H1 (cell line): ENCODE measurements at regions not wholly inside any gene's neighbourhood (a gene's known extent, or its start where the extent isn't known, plus 50 kb on each side); places are given as distances from the start of the nearest gene placed in this dataset.

Experiments
- CTCF ChIA-PET: fragments of 300-600 bp; sonication (Branson Sonifier 250); formaldehyde crosslinking; loops from one replicate; lab custom pipeline; 2021; ENCODE audit not compliant: partially characterized antibody; lab: Charles Lee
- POLR2A ChIA-PET: fragments of 300-600 bp; sonication (Branson Sonifier 250); formaldehyde crosslinking; loops from one replicate; lab custom pipeline; 2021; ENCODE audit warnings: inconsistent platforms; ENCODE audit not compliant: partially characterized antibody; lab: Charles Lee
- DNase-seq, 2 experiments: peaks; one replicate each; pipeline versions ENCODE4 v3.0.0 to v3.0.0-alpha.2; 2010 to 2022; ENCODE audit warnings: low spot score in 2 of 2, low read depth in 1 of 2, mixed read lengths in 1 of 2
- FAIRE-seq: peaks from 2 replicates; lab custom pipeline; 2011; peaks lifted over from hg19 to GRCh38; lab: Jason Lieb, UNC
- H2AFZ ChIP-seq: 2 replicates; pipeline ENCODE4 v1.8.1; 2012; ENCODE audit warnings: low read length, inconsistent platforms
- H2AK5ac ChIP-seq: 2 replicates; pipeline ENCODE4 v1.6.1; 2013; ENCODE audit warnings: low read depth, low read length
- H2BK120ac ChIP-seq: replicated peaks from 2 replicates; pipeline ENCODE3; 2013; ENCODE audit warnings: low read depth, low read length, inconsistent platforms
- H2BK12ac ChIP-seq: 2 replicates; pipeline ENCODE4 v1.6.1; 2013; ENCODE audit warnings: low read depth, low read length
- H2BK15ac ChIP-seq: 2 replicates; pipeline ENCODE4 v1.6.1; 2013; ENCODE audit warnings: low read length
- H2BK20ac ChIP-seq: 2 replicates; pipeline ENCODE4 v1.6.1; 2013; ENCODE audit warnings: low read length
- H2BK5ac ChIP-seq: 2 replicates; pipeline ENCODE4 v1.6.1; 2013; ENCODE audit warnings: low read depth, low read length
- H3K14ac ChIP-seq: 2 replicates; pipeline ENCODE4 v1.6.1; 2013; ENCODE audit warnings: inconsistent platforms; ENCODE audit not compliant: insufficient read length
- H3K18ac ChIP-seq: 2 replicates; pipeline ENCODE4 v1.6.1; 2013; ENCODE audit warnings: low read length; ENCODE audit errors: extremely low read depth
- H3K23ac ChIP-seq: 2 replicates; pipeline ENCODE4 v1.6.1; 2013; ENCODE audit warnings: inconsistent platforms; ENCODE audit not compliant: insufficient read length
- H3K23me2 ChIP-seq: 2 replicates; pipeline ENCODE4 v1.6.1; 2013; ENCODE audit warnings: low read depth, low read length
- H3K27ac ChIP-seq: 2 replicates; pipeline ENCODE4 v1.6.1; 2011; ENCODE audit warnings: low read depth, low read length, inconsistent platforms
- H3K27me3 ChIP-seq, 4 experiments: replicated peaks in 1 of 4; 1 replicate in 1 of 4; 2 replicates in 3 of 4; pipeline versions ENCODE4 v1.6.1 to v1.8.1; 2011 to 2013; ENCODE audit warnings: low read length in 3 of 4, mild to moderate bottlenecking in 3 of 4, inconsistent platforms in 2 of 4, mixed read lengths in 2 of 4, moderate library complexity in 1 of 4; ENCODE audit not compliant: control insufficient read depth in 3 of 4, insufficient read depth in 3 of 4; ENCODE audit errors: extremely low read depth in 1 of 4
- H3K36me3 ChIP-seq, 4 experiments: 2 replicates each; pipeline versions ENCODE4 v1.6.1 to v1.8.1; 2011 to 2013; ENCODE audit warnings: mild to moderate bottlenecking in 4 of 4, low read length in 3 of 4, moderate library complexity in 2 of 4, control low read depth in 1 of 4, inconsistent platforms in 1 of 4; ENCODE audit not compliant: insufficient read depth in 4 of 4, control insufficient read depth in 2 of 4
- H3K4ac ChIP-seq: replicated peaks from 2 replicates; pipeline ENCODE3; 2013; ENCODE audit warnings: low read length, low read depth, mixed read lengths, inconsistent platforms; ENCODE audit not compliant: insufficient read length
- H3K4me1 ChIP-seq, 4 experiments: replicated peaks in 1 of 4; 1 replicate in 1 of 4; 2 replicates in 3 of 4; pipeline versions ENCODE4 v1.6.1 to v1.8.1; 2011 to 2013; ENCODE audit warnings: low read length in 3 of 4, inconsistent platforms in 2 of 4, mixed read lengths in 1 of 4; ENCODE audit not compliant: insufficient read depth in 4 of 4, control insufficient read depth in 3 of 4
- H3K4me2 ChIP-seq, 2 experiments: 2 replicates each; pipeline versions ENCODE4 v1.6.1 to v1.8.1; 2011 to 2013; ENCODE audit warnings: low read depth in 2 of 2, low read length in 2 of 2, control low read depth in 1 of 2, inconsistent platforms in 1 of 2, mild to moderate bottlenecking in 1 of 2; ENCODE audit not compliant: insufficient read depth in 1 of 2
- H3K4me3 ChIP-seq, 4 experiments: fragments of 200-600, 300-600 bp in 1 of 4; sonication (generic), shearing (Covaris generic), sonication (Bioruptor Twin) in 1 of 4; 2 replicates each; pipeline versions ENCODE4 v1.5.1 to v1.8.1; 2011 to 2016; ENCODE audit warnings: low read length in 4 of 4, low read depth in 3 of 4, control low read depth in 2 of 4, inconsistent platforms in 2 of 4, mild to moderate bottlenecking in 2 of 4, mixed read lengths in 1 of 4, moderate library complexity in 1 of 4; ENCODE audit not compliant: insufficient read depth in 2 of 4; ENCODE audit errors: extremely low read depth in 1 of 4
- H3K56ac ChIP-seq: replicated peaks from 2 replicates; pipeline ENCODE3; 2013; ENCODE audit warnings: low read depth, mild to moderate bottlenecking, mixed read lengths, low read length, inconsistent platforms; ENCODE audit not compliant: insufficient read length
- H3K79me1 ChIP-seq: 2 replicates; pipeline ENCODE4 v1.6.1; 2013; ENCODE audit warnings: low read depth, low read length, control low read depth
- H3K79me2 ChIP-seq, 2 experiments: 2 replicates each; pipeline versions ENCODE4 v1.6.1 to v1.8.1; 2012 to 2013; ENCODE audit warnings: low read length in 2 of 2, mild to moderate bottlenecking in 2 of 2, inconsistent platforms in 1 of 2; ENCODE audit not compliant: insufficient read depth in 2 of 2, control insufficient read depth in 1 of 2
- H3K9ac ChIP-seq, 4 experiments: replicated peaks in 1 of 4; 1 replicate in 1 of 4; 2 replicates in 3 of 4; pipeline versions ENCODE4 v1.6.1 to v1.8.1; 2011 to 2013; ENCODE audit warnings: low read depth in 3 of 4, low read length in 3 of 4, control low read depth in 2 of 4, mild to moderate bottlenecking in 2 of 4, moderate library complexity in 2 of 4, inconsistent platforms in 1 of 4; ENCODE audit errors: extremely low read depth in 1 of 4
- H3K9me3 ChIP-seq, 2 experiments: 2 replicates each; pipeline versions ENCODE4 v1.6.1 to v1.8.1; 2012 to 2013; ENCODE audit warnings: mild to moderate bottlenecking in 2 of 2, moderate library complexity in 2 of 2, control low read depth in 1 of 2, inconsistent platforms in 1 of 2, low read depth in 1 of 2, low read length in 1 of 2, mixed read lengths in 1 of 2; ENCODE audit not compliant: insufficient read depth in 2 of 2
- H4K20me1 ChIP-seq, 2 experiments: replicated peaks in 1 of 2; 2 replicates each; pipeline versions ENCODE3 to v1.8.1; 2011 to 2013; ENCODE audit warnings: inconsistent platforms in 2 of 2, low read length in 2 of 2, mild to moderate bottlenecking in 1 of 2; ENCODE audit not compliant: insufficient read depth in 2 of 2, control insufficient read depth in 1 of 2
- H4K5ac ChIP-seq: 2 replicates; pipeline ENCODE4 v1.6.1; 2013; ENCODE audit warnings: low read length, low read depth, mixed read lengths, inconsistent platforms; ENCODE audit not compliant: insufficient read length
- H4K8ac ChIP-seq: 2 replicates; pipeline ENCODE4 v1.8.0; 2013; ENCODE audit warnings: mild to moderate bottlenecking, moderate library complexity, low read length, inconsistent platforms; ENCODE audit not compliant: insufficient read depth; ENCODE audit errors: extremely low read depth
- H4K91ac ChIP-seq: replicated peaks from 2 replicates; pipeline ENCODE3; 2013; ENCODE audit warnings: low read length, mixed read lengths, inconsistent platforms; ENCODE audit not compliant: insufficient read length
- JUN ChIP-seq: IDR thresholded peaks from 2 replicates; pipeline ENCODE4 v1.6.1; 2011; ENCODE audit warnings: low read depth, mild to moderate bottlenecking, improper control_type of control experiment, low read length
- SP4 ChIP-seq: IDR thresholded peaks from 2 replicates; pipeline ENCODE4 v1.6.1; 2012; ENCODE audit warnings: low read length, inconsistent platforms
- TAF1 ChIP-seq: IDR thresholded peaks from 2 replicates; pipeline ENCODE4 v1.6.1; 2011; ENCODE audit warnings: mild to moderate bottlenecking, low read depth, low read length
- WGBS, 2 experiments: shearing (Covaris generic) in 1 of 2; methylation state at CpG; one replicate each; pipeline versions ENCODE4 v1.1.6 to v1.1.7; 2013 to 2015; ENCODE audit warnings: low lambda C conversion rate in 2 of 2, mixed read lengths in 2 of 2, inconsistent platforms in 1 of 2, low coverage in 1 of 2, missing lambda C conversion rate in 1 of 2; ENCODE audit not compliant: insufficient replicate concordance in 2 of 2, insufficient coverage in 1 of 2, insufficient read length in 1 of 2; ENCODE audit errors: extremely low coverage in 1 of 2, missing lambda C conversion rate in 1 of 2; 5-methylcytosine and 5-hydroxymethylcytosine counted together

DNA sequence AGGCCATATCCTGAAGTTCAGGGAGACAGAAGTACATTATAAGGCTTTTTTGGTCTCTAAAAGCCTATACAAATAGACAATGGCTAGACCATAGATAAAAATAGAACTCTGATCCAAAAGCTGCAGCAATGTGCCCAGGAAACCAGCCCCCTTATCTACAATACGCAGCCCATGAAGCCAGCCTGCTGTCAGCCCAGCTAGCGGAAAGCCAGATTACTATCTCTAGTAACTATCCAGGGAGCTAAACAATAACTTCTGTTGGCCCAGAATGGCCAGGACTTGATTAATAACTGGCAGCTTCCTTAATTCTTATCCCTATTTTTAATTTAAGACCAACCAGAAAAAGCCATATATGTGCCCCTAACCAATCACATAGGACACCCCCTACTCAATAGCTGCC, 160.4 kb upstream of the SMLR1 start:
- Histone ChIP-seq H3K18ac (no peak overlapping the region), H3K4me2 (no peak overlapping the region), H3K79me2 (no peaks in the 10 kb centered on the region), H2BK20ac (no peak overlapping the region), H4K5ac (no peak overlapping the region), H3K23me2 (no peaks in the 10 kb centered on the region), H3K4ac (no peak overlapping the region), H3K4me1 (no peaks in the 10 kb centered on the region), H2BK5ac (no peak overlapping the region), H3K9me3 (no peaks in the 10 kb centered on the region), H3K79me1 (no peaks in the 10 kb centered on the region), H4K8ac (no peak overlapping the region; the same call in 1 of the 2 replicates), H3K36me3 (no peaks in the 10 kb centered on the region), H2AK5ac (no peak overlapping the region), H2BK12ac (no peak overlapping the region), H2AFZ (no peak overlapping the region), H2BK120ac (no peak overlapping the region), H2BK15ac (no peak overlapping the region), H3K4me3 (no peak overlapping the region), H4K91ac (no peak overlapping the region), H3K27me3 (no peaks in the 10 kb centered on the region), H3K27ac (no peak overlapping the region), H4K20me1 (no peaks in the 10 kb centered on the region), H3K14ac (no peak overlapping the region), H3K9ac (no peak overlapping the region), H3K56ac (no peak overlapping the region), H3K23ac (no peak overlapping the region)
- 100% methylated on average over 2 of the region's 2 CpGs; no CpG with 5 or more reads in 1 of the 2 experiments for WGBS, 2 experiments
- FAIRE-seq: no peak
- ChIA-PET CTCF (interaction anchor here (0.6 to 2.1 kb wide), 6 partner anchors 9 to 697 kb away, joined by 3 to 5 read pairs (median 3); no protein-coding TSS in a partner anchor), POLR2A (no interaction called here)
- DNase-seq: no peak
- TF ChIP-seq TAF1 (no peak), SP4 (no peak), JUN (no peak)
